H1 (cell line): ENCODE measurements at regions not wholly inside any gene's neighbourhood (a gene's known extent, or its start where the extent isn't known, plus 50 kb on each side); places are given as distances from the start of the nearest gene placed in this dataset.

Experiments used
- CTCF ChIA-PET: fragments of 300-600 bp; sonication (Branson Sonifier 250); formaldehyde crosslinking; loops from one replicate; lab custom pipeline; 2021; ENCODE audit not compliant: partially characterized antibody; lab: Charles Lee
- POLR2A ChIA-PET: fragments of 300-600 bp; sonication (Branson Sonifier 250); formaldehyde crosslinking; loops from one replicate; lab custom pipeline; 2021; ENCODE audit warnings: inconsistent platforms; ENCODE audit not compliant: partially characterized antibody; lab: Charles Lee
- DNase-seq, 2 experiments: peaks; one replicate each; pipeline versions ENCODE4 v3.0.0 to v3.0.0-alpha.2; 2010 to 2022; ENCODE audit warnings: low spot score in 2 of 2, low read depth in 1 of 2, mixed read lengths in 1 of 2
- FAIRE-seq: peaks from 2 replicates; lab custom pipeline; 2011; peaks lifted over from hg19 to GRCh38; lab: Jason Lieb, UNC
- H2AFZ ChIP-seq: 2 replicates; pipeline ENCODE4 v1.8.1; 2012; ENCODE audit warnings: low read length, inconsistent platforms
- H2AK5ac ChIP-seq: 2 replicates; pipeline ENCODE4 v1.6.1; 2013; ENCODE audit warnings: low read depth, low read length
- H2BK120ac ChIP-seq: replicated peaks from 2 replicates; pipeline ENCODE3; 2013; ENCODE audit warnings: low read depth, low read length, inconsistent platforms
- H2BK12ac ChIP-seq: 2 replicates; pipeline ENCODE4 v1.6.1; 2013; ENCODE audit warnings: low read depth, low read length
- H2BK15ac ChIP-seq: 2 replicates; pipeline ENCODE4 v1.6.1; 2013; ENCODE audit warnings: low read length
- H2BK20ac ChIP-seq: 2 replicates; pipeline ENCODE4 v1.6.1; 2013; ENCODE audit warnings: low read length
- H2BK5ac ChIP-seq: 2 replicates; pipeline ENCODE4 v1.6.1; 2013; ENCODE audit warnings: low read depth, low read length
- H3K14ac ChIP-seq: 2 replicates; pipeline ENCODE4 v1.6.1; 2013; ENCODE audit warnings: inconsistent platforms; ENCODE audit not compliant: insufficient read length
- H3K18ac ChIP-seq: 2 replicates; pipeline ENCODE4 v1.6.1; 2013; ENCODE audit warnings: low read length; ENCODE audit errors: extremely low read depth
- H3K23ac ChIP-seq: 2 replicates; pipeline ENCODE4 v1.6.1; 2013; ENCODE audit warnings: inconsistent platforms; ENCODE audit not compliant: insufficient read length
- H3K23me2 ChIP-seq: 2 replicates; pipeline ENCODE4 v1.6.1; 2013; ENCODE audit warnings: low read depth, low read length
- H3K27ac ChIP-seq: 2 replicates; pipeline ENCODE4 v1.6.1; 2011; ENCODE audit warnings: low read depth, low read length, inconsistent platforms
- H3K27me3 ChIP-seq, 4 experiments: replicated peaks in 1 of 4; 1 replicate in 1 of 4; 2 replicates in 3 of 4; pipeline versions ENCODE4 v1.6.1 to v1.8.1; 2011 to 2013; ENCODE audit warnings: low read length in 3 of 4, mild to moderate bottlenecking in 3 of 4, inconsistent platforms in 2 of 4, mixed read lengths in 2 of 4, moderate library complexity in 1 of 4; ENCODE audit not compliant: control insufficient read depth in 3 of 4, insufficient read depth in 3 of 4; ENCODE audit errors: extremely low read depth in 1 of 4
- H3K36me3 ChIP-seq, 4 experiments: 2 replicates each; pipeline versions ENCODE4 v1.6.1 to v1.8.1; 2011 to 2013; ENCODE audit warnings: mild to moderate bottlenecking in 4 of 4, low read length in 3 of 4, moderate library complexity in 2 of 4, control low read depth in 1 of 4, inconsistent platforms in 1 of 4; ENCODE audit not compliant: insufficient read depth in 4 of 4, control insufficient read depth in 2 of 4
- H3K4ac ChIP-seq: replicated peaks from 2 replicates; pipeline ENCODE3; 2013; ENCODE audit warnings: low read length, low read depth, mixed read lengths, inconsistent platforms; ENCODE audit not compliant: insufficient read length
- H3K4me1 ChIP-seq, 4 experiments: replicated peaks in 1 of 4; 1 replicate in 1 of 4; 2 replicates in 3 of 4; pipeline versions ENCODE4 v1.6.1 to v1.8.1; 2011 to 2013; ENCODE audit warnings: low read length in 3 of 4, inconsistent platforms in 2 of 4, mixed read lengths in 1 of 4; ENCODE audit not compliant: insufficient read depth in 4 of 4, control insufficient read depth in 3 of 4
- H3K4me2 ChIP-seq, 2 experiments: 2 replicates each; pipeline versions ENCODE4 v1.6.1 to v1.8.1; 2011 to 2013; ENCODE audit warnings: low read depth in 2 of 2, low read length in 2 of 2, control low read depth in 1 of 2, inconsistent platforms in 1 of 2, mild to moderate bottlenecking in 1 of 2; ENCODE audit not compliant: insufficient read depth in 1 of 2
- H3K4me3 ChIP-seq, 4 experiments: fragments of 200-600, 300-600 bp in 1 of 4; sonication (generic), shearing (Covaris generic), sonication (Bioruptor Twin) in 1 of 4; 2 replicates each; pipeline versions ENCODE4 v1.5.1 to v1.8.1; 2011 to 2016; ENCODE audit warnings: low read length in 4 of 4, low read depth in 3 of 4, control low read depth in 2 of 4, inconsistent platforms in 2 of 4, mild to moderate bottlenecking in 2 of 4, mixed read lengths in 1 of 4, moderate library complexity in 1 of 4; ENCODE audit not compliant: insufficient read depth in 2 of 4; ENCODE audit errors: extremely low read depth in 1 of 4
- H3K56ac ChIP-seq: replicated peaks from 2 replicates; pipeline ENCODE3; 2013; ENCODE audit warnings: low read depth, mild to moderate bottlenecking, mixed read lengths, low read length, inconsistent platforms; ENCODE audit not compliant: insufficient read length
- H3K79me1 ChIP-seq: 2 replicates; pipeline ENCODE4 v1.6.1; 2013; ENCODE audit warnings: low read depth, low read length, control low read depth
- H3K79me2 ChIP-seq, 2 experiments: 2 replicates each; pipeline versions ENCODE4 v1.6.1 to v1.8.1; 2012 to 2013; ENCODE audit warnings: low read length in 2 of 2, mild to moderate bottlenecking in 2 of 2, inconsistent platforms in 1 of 2; ENCODE audit not compliant: insufficient read depth in 2 of 2, control insufficient read depth in 1 of 2
- H3K9ac ChIP-seq, 4 experiments: replicated peaks in 1 of 4; 1 replicate in 1 of 4; 2 replicates in 3 of 4; pipeline versions ENCODE4 v1.6.1 to v1.8.1; 2011 to 2013; ENCODE audit warnings: low read depth in 3 of 4, low read length in 3 of 4, control low read depth in 2 of 4, mild to moderate bottlenecking in 2 of 4, moderate library complexity in 2 of 4, inconsistent platforms in 1 of 4; ENCODE audit errors: extremely low read depth in 1 of 4
- H3K9me3 ChIP-seq, 2 experiments: 2 replicates each; pipeline versions ENCODE4 v1.6.1 to v1.8.1; 2012 to 2013; ENCODE audit warnings: mild to moderate bottlenecking in 2 of 2, moderate library complexity in 2 of 2, control low read depth in 1 of 2, inconsistent platforms in 1 of 2, low read depth in 1 of 2, low read length in 1 of 2, mixed read lengths in 1 of 2; ENCODE audit not compliant: insufficient read depth in 2 of 2
- H4K20me1 ChIP-seq, 2 experiments: replicated peaks in 1 of 2; 2 replicates each; pipeline versions ENCODE3 to v1.8.1; 2011 to 2013; ENCODE audit warnings: inconsistent platforms in 2 of 2, low read length in 2 of 2, mild to moderate bottlenecking in 1 of 2; ENCODE audit not compliant: insufficient read depth in 2 of 2, control insufficient read depth in 1 of 2
- H4K5ac ChIP-seq: 2 replicates; pipeline ENCODE4 v1.6.1; 2013; ENCODE audit warnings: low read length, low read depth, mixed read lengths, inconsistent platforms; ENCODE audit not compliant: insufficient read length
- H4K8ac ChIP-seq: 2 replicates; pipeline ENCODE4 v1.8.0; 2013; ENCODE audit warnings: mild to moderate bottlenecking, moderate library complexity, low read length, inconsistent platforms; ENCODE audit not compliant: insufficient read depth; ENCODE audit errors: extremely low read depth
- H4K91ac ChIP-seq: replicated peaks from 2 replicates; pipeline ENCODE3; 2013; ENCODE audit warnings: low read length, mixed read lengths, inconsistent platforms; ENCODE audit not compliant: insufficient read length
- ATF2 ChIP-seq: IDR thresholded peaks from 2 replicates; pipeline ENCODE4 v1.6.1; 2012; ENCODE audit warnings: low read length, inconsistent platforms
- CBX5 ChIP-seq: fragments of 300-800, 300-1000 bp; sonication (generic); IDR thresholded peaks from 2 replicates; pipeline ENCODE4 v1.7.1; 2016; ENCODE audit warnings: antibody characterized with exemption, low read length, low read depth
- E2F6 ChIP-seq: IDR thresholded peaks from 2 replicates; pipeline ENCODE4 v1.6.1; 2012; ENCODE audit warnings: inconsistent platforms
- EP300 ChIP-seq, 2 experiments: IDR thresholded peaks; 1 replicate in 1 of 2; 2 replicates in 1 of 2; pipeline ENCODE4 v1.6.1; 2011 to 2012; ENCODE audit warnings: low read depth in 2 of 2, low read length in 2 of 2, mild to moderate bottlenecking in 2 of 2, borderline replicate concordance in 1 of 2, inconsistent platforms in 1 of 2, moderate library complexity in 1 of 2
- POLR2A ChIP-seq, 2 experiments: IDR thresholded peaks; 1 replicate in 1 of 2; 2 replicates in 1 of 2; pipeline ENCODE4 v1.6.1; 2011; ENCODE audit warnings: low read depth in 2 of 2, low read length in 2 of 2, mild to moderate bottlenecking in 2 of 2; ENCODE audit errors: control extremely low read depth in 1 of 2
- TBP ChIP-seq: IDR thresholded peaks from 2 replicates; pipeline ENCODE4 v1.6.1; 2011; ENCODE audit warnings: low read depth, low read length, improper control_type of control experiment
- WGBS, 2 experiments: shearing (Covaris generic) in 1 of 2; methylation state at CpG; one replicate each; pipeline versions ENCODE4 v1.1.6 to v1.1.7; 2013 to 2015; ENCODE audit warnings: low lambda C conversion rate in 2 of 2, mixed read lengths in 2 of 2, inconsistent platforms in 1 of 2, low coverage in 1 of 2, missing lambda C conversion rate in 1 of 2; ENCODE audit not compliant: insufficient replicate concordance in 2 of 2, insufficient coverage in 1 of 2, insufficient read length in 1 of 2; ENCODE audit errors: extremely low coverage in 1 of 2, missing lambda C conversion rate in 1 of 2; 5-methylcytosine and 5-hydroxymethylcytosine counted together
- TF ChIP-seq, protein P1 (sequence below): IDR thresholded peaks from 2 replicates; pipeline ENCODE4 v1.6.1; 2011; ENCODE audit warnings: low read depth, mild to moderate bottlenecking, low read length; ENCODE audit not compliant: insufficient read depth

DNA sequence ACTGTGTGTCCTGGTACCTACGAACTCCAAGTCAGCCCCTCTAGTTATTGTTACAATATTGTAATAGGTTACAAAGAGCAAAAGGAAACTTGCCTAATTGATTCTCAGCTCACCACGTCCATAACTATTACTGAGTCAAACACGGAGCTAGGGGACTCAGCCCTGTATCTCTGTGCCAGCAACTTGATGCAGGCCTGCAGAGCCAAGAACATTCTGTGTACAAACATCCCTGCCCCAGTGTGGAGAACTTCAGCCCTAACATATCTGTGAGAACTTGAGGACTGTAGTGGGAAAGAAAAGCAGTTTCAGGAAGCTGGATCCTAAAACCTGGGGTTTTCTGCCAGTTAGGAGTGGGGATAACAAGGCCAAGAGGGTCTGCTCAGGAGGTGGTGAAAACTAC, 114.9 kb upstream of the PRSS58 start:
- H4K91ac ChIP-seq = no peak overlapping the region

More for the DNA sequence above, 114.9 kb upstream of the PRSS58 start:
- H3K56ac ChIP-seq = no peak overlapping the region
- ChIA-PET POLR2A (no interaction called here), CTCF (interaction anchor here (0.8 to 5.0 kb wide), 15 partner anchors 9 to 215 kb away, joined by 3 to 80 read pairs (median 4); no protein-coding TSS in a partner anchor)
- H3K4me2 ChIP-seq = no peak overlapping the region
- H3K9ac ChIP-seq = no peak overlapping the region
- no peaks in the 10 kb centered on the region for H3K79me1 ChIP-seq
- DNase-seq (no peak), FAIRE-seq (no peak)
- H3K4me1 ChIP-seq = peaks cover 0 to 10% (median 5%) of the 10 kb centered on the region in 4 experiments; a peak in 6 of 7 replicates
- WGBS, 2 experiments = 89% methylated on average over 3 of the region's 3 CpGs; no CpG with 5 or more reads in 1 of the 2 experiments
- H3K27ac ChIP-seq = no peak overlapping the region
- H2BK120ac ChIP-seq = no peak overlapping the region
- H3K4me3 ChIP-seq = no peak overlapping the region
- H3K23ac ChIP-seq = no peak overlapping the region
- no peak overlapping the region for H2BK12ac ChIP-seq
- no peak overlapping the region for H2BK15ac ChIP-seq
- H3K14ac ChIP-seq = no peak overlapping the region
- 0 out of 7 replicates have a peak, but pooled peaks cover 0 to 3% (median 0%) of the 10 kb centered on the region in 4 experiments for H3K27me3 ChIP-seq
- H3K36me3 ChIP-seq = peaks cover 0 to 2% (median 0%) of the 10 kb centered on the region in 4 experiments; a peak in 2 of 8 replicates
- no peak overlapping the region for H4K5ac ChIP-seq
- no peak overlapping the region for H2BK5ac ChIP-seq
- H2BK20ac ChIP-seq = no peak overlapping the region
- no peak overlapping the region for H3K18ac ChIP-seq
- no peak overlapping the region for H2AK5ac ChIP-seq
- no peaks in the 10 kb centered on the region; the same call in 1 of the 2 replicates for H3K23me2 ChIP-seq
- no peak overlapping the region for H3K4ac ChIP-seq
- peaks cover 14 to 17% of the 10 kb centered on the region in 2 experiments; a peak in 3 of 4 replicates for H3K9me3 ChIP-seq
- H2AFZ ChIP-seq = no peak overlapping the region
- TF ChIP-seq, protein P1, sequence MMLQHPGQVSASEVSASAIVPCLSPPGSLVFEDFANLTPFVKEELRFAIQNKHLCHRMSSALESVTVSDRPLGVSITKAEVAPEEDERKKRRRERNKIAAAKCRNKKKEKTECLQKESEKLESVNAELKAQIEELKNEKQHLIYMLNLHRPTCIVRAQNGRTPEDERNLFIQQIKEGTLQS = no peak
- TF ChIP-seq TBP (no peak), E2F6 (no peak), ATF2 (no peak), POLR2A (IDR thresholded peaks at IDR 0.05; ENCODE audit: control extremely low read depth in 1 of 2, low read depth in 2 of 2, low read length in 2 of 2) (no peak), CBX5 (no peak), EP300 (IDR thresholded peaks at IDR 0.05; ENCODE audit: borderline replicate concordance in 1 of 2, low read depth in 2 of 2, low read length in 2 of 2) (no peak)
- no peak overlapping the region for H4K8ac ChIP-seq
- H4K20me1 ChIP-seq = no peaks in the 10 kb centered on the region
- H3K79me2 ChIP-seq = no peaks in the 10 kb centered on the region
